ENCODE measurements at regions not wholly inside any gene's neighbourhood (a gene's known extent, or its start where the extent isn't known, plus 50 kb on each side); places are given as distances from the start of the nearest gene placed in this dataset.

- in situ Hi-C loops (cut with MboI; ENCODE audit: low sequenced_read_pairs, unreplicated experiment) = no loop called here
- no peak for DNase-seq (ENCODE audit: low spot score)
- no peak for TF ChIP-seq CTCF (IDR thresholded peaks at IDR 0.05; ENCODE audit: borderline replicate concordance, control extremely low read depth, extremely low read depth, insufficient read depth, missing control alignments)
Measured at GRCh38 chr10:65358565-65358964, 1567.3 kb upstream of the LRRTM3 start.

- in situ Hi-C loops (cut with MboI; ENCODE audit: low sequenced_read_pairs, unreplicated experiment) = no loop called here
- DNase-seq (ENCODE audit: low spot score) = no peak
- no peak for TF ChIP-seq CTCF (IDR thresholded peaks at IDR 0.05; ENCODE audit: borderline replicate concordance, control extremely low read depth, extremely low read depth, insufficient read depth, missing control alignments)
Measured at GRCh38 chr10:65360497-65360896, 1565.3 kb upstream of the LRRTM3 start.

GRCh38 chr10:65365878-65366277 is 1560.0 kb upstream of the LRRTM3 start:
- DNase-seq (ENCODE audit: low spot score) = no peak
- in situ Hi-C loops (cut with MboI; ENCODE audit: low sequenced_read_pairs, unreplicated experiment) = no loop called here
- no peak for TF ChIP-seq CTCF (IDR thresholded peaks at IDR 0.05; ENCODE audit: borderline replicate concordance, control extremely low read depth, extremely low read depth, insufficient read depth, missing control alignments)

GRCh38 chr10:65367706-65368105 is 1558.1 kb upstream of the LRRTM3 start:
- TF ChIP-seq CTCF (IDR thresholded peaks at IDR 0.05; ENCODE audit: borderline replicate concordance, control extremely low read depth, extremely low read depth, insufficient read depth, missing control alignments) = no peak
- DNase-seq (ENCODE audit: low spot score) = no peak
- in situ Hi-C loops (cut with MboI; ENCODE audit: low sequenced_read_pairs, unreplicated experiment) = no loop called here

GRCh38 chr10:65375528-65375927 is 1550.3 kb upstream of the LRRTM3 start:
- no peak for DNase-seq (ENCODE audit: low spot score)
- TF ChIP-seq CTCF (IDR thresholded peaks at IDR 0.05; ENCODE audit: borderline replicate concordance, control extremely low read depth, extremely low read depth, insufficient read depth, missing control alignments) = no peak
- in situ Hi-C loops (cut with MboI; ENCODE audit: low sequenced_read_pairs, unreplicated experiment) = no loop called here

GRCh38 chr10:65377687-65378086 is 1548.1 kb upstream of the LRRTM3 start:
- TF ChIP-seq CTCF (IDR thresholded peaks at IDR 0.05; ENCODE audit: borderline replicate concordance, control extremely low read depth, extremely low read depth, insufficient read depth, missing control alignments) = no peak
- no peak for DNase-seq (ENCODE audit: low spot score)
- in situ Hi-C loops (cut with MboI; ENCODE audit: low sequenced_read_pairs, unreplicated experiment) = no loop called here

All from GM13976 (cell line).